ENCODE measurements at regions not wholly inside any gene's neighbourhood (a gene's known extent, or its start where the extent isn't known, plus 50 kb on each side); places are given as distances from the start of the nearest gene placed in this dataset.
A peak's percentile ranks its signal among the peaks of the same experiment; 100 is the strongest.

DNA sequence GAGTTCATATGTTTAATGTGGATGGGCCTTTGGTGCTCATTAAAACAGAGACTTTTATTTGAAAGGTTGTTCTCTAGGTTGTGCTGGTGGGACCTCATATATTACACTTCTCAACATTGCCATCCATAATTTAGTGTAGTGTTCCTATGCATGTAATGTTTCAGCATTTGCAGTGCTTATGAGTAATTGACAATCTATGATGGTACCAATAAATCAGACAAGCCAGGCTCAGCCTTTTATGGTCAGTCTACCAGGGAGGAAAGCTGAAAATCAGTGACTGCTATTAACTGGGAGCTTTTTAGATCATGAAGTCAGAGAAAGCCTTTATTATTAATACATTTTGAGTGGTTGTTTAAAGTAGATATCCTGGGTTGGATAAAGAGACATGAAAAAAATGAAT is 120.1 kb upstream of the SLC28A3 start:
- no peaks in the 10 kb centered on the region for H3K36me3 ChIP-seq (ENCODE audit: insufficient read depth, low read length)
- Mint-ChIP-seq H3K4me3 (no peak overlapping the region), H3K4me1 (no peaks in the 10 kb centered on the region), H3K36me3 (no peaks in the 10 kb centered on the region), H3K27ac (no peak overlapping the region), H3K9me3 (peaks cover 0 to 14% (median 5%) of the 10 kb centered on the region in 5 donors), H3K27me3 (peaks cover 4 to 10% of the 10 kb centered on the region in 2 donors)
- H3K4me3 ChIP-seq (ENCODE audit: low read length) = no peak overlapping the region
- H3K9me3 ChIP-seq (ENCODE audit: low read length) = no peaks in the 10 kb centered on the region
- POLR2A ChIA-PET = no interaction called here
- H3K4me1 ChIP-seq (ENCODE audit: insufficient read depth, low read length) = no peaks in the 10 kb centered on the region
- CTCF ChIA-PET = no interaction called here
- DNase-seq = no peak
- no peaks in the 10 kb centered on the region for H3K27me3 ChIP-seq (ENCODE audit: insufficient read depth, low read length, poor library complexity, severe bottlenecking)
- H3K27ac ChIP-seq (ENCODE audit: low read depth, low read length) = no peak overlapping the region

DNA sequence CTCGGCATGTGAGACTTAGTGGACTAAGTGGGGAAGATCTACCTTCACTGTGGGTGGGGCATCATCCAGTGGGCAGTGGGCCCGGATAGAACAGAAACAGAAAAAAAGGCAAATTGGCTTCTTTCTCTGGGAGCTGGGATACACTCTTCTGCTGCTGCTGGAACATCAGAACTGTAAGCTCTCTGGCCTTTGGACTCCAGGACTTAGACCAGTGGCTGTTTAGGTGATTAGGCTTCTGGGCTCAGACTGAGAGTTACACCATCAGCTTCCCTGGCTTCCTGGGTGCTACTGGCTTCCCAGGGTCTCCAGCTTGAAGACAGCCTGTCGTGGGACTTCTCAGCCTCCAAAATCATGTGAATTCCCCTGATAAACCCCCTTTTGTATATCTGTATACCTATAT is 122.7 kb upstream of the SLC28A3 start:
- no peaks in the 10 kb centered on the region for H3K9me3 ChIP-seq (ENCODE audit: low read length)
- no peak overlapping the region for H3K4me3 ChIP-seq (ENCODE audit: low read length)
- peaks cover 4 to 10% of the 10 kb centered on the region in 2 donors for H3K27me3 Mint-ChIP-seq
- H3K4me1 Mint-ChIP-seq = no peaks in the 10 kb centered on the region
- no peaks in the 10 kb centered on the region for H3K4me1 ChIP-seq (ENCODE audit: insufficient read depth, low read length)
- no peaks in the 10 kb centered on the region for H3K27me3 ChIP-seq (ENCODE audit: insufficient read depth, low read length, poor library complexity, severe bottlenecking)
- H3K27ac Mint-ChIP-seq = no peak overlapping the region
- no peak overlapping the region for H3K27ac ChIP-seq (ENCODE audit: low read depth, low read length)
- peaks cover 0 to 7% (median 2%) of the 10 kb centered on the region in 5 donors for H3K9me3 Mint-ChIP-seq
- CTCF ChIA-PET = no interaction called here
- POLR2A ChIA-PET = no interaction called here
- H3K4me3 Mint-ChIP-seq = no peak overlapping the region
- no peaks in the 10 kb centered on the region for H3K36me3 ChIP-seq (ENCODE audit: insufficient read depth, low read length)
- no peak for DNase-seq
- H3K36me3 Mint-ChIP-seq = no peaks in the 10 kb centered on the region

DNA sequence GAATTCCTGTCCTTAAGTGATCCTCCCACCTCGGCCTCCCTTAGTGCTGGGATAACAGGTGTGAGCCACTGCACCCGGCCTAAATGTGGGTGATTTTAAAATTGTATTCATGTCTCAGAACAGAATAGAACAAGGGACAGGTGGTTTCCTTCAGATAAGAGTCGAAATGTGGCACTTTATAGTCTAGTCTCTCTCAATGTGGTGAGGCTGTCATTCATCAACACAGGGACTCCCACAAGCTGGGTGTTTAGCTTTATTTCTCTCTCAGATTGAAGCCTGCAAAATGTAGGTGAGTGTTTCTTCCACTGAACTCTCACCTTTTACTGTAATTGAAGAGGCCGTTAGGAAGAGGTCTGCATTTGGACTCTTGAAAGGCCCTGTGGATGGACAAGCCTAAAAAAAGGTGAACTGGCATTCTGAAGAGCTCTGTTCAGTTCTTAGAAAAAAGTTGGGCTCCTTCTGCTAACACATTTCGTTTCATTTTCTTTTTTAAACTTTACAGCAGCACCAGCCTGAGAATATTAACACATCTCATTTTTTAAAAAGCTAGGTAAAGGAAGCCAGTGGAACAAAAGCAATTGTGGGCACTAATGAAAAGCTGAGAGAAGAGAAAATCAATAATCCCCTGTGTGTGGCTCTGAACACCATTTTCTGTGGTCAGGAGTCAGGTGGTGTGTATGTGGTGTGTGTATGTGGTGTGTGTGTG is 126.2 kb upstream of the SLC28A3 start:
- ChIA-PET CTCF (no interaction called here), POLR2A (no interaction called here)
- H3K4me3 Mint-ChIP-seq = no peak overlapping the region
- no peak for DNase-seq
- Histone ChIP-seq H3K27me3 (ENCODE audit: insufficient read depth, low read length, poor library complexity, severe bottlenecking) (no peaks in the 10 kb centered on the region), H3K36me3 (ENCODE audit: insufficient read depth, low read length) (no peaks in the 10 kb centered on the region), H3K4me3 (ENCODE audit: low read length) (no peak overlapping the region), H3K9me3 (ENCODE audit: low read length) (no peaks in the 10 kb centered on the region), H3K4me1 (ENCODE audit: insufficient read depth, low read length) (no peaks in the 10 kb centered on the region), H3K27ac (ENCODE audit: low read depth, low read length) (no peak overlapping the region)
- H3K36me3 Mint-ChIP-seq = no peaks in the 10 kb centered on the region
- no peak overlapping the region for H3K27ac Mint-ChIP-seq
- peaks cover 3 to 7% of the 10 kb centered on the region in 2 donors for H3K27me3 Mint-ChIP-seq
- H3K9me3 Mint-ChIP-seq = peaks cover 0 to 2% (median 0%) of the 10 kb centered on the region in 5 donors
- H3K4me1 Mint-ChIP-seq = no peaks in the 10 kb centered on the region

DNA sequence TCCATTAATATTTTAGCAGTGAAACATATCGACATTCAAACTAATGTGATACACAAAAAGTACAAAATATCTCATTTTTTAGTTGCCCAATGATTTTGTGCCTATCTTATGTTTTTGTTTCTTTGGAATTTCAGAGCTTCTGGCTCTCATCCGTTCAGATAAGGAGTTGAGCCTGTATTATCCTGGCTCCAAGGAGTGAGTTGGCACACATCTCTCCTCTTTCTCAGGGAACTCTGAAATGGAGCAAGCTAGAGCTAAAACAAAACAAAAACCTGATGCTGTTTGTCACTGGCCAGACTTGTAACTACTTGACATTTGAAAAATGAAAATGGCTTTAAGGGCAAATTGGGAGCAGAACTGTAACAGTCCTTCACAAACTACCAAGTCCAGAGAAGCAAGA is 131.3 kb upstream of the SLC28A3 start:
- H3K27ac Mint-ChIP-seq = no peak overlapping the region
- no peak overlapping the region for H3K4me3 ChIP-seq (ENCODE audit: low read length)
- H3K27me3 Mint-ChIP-seq = peaks cover 0 to 1% of the 10 kb centered on the region in 2 donors
- CTCF ChIA-PET = no interaction called here
- H3K4me3 Mint-ChIP-seq = peak overlapping the region in 1 of 7 donors; percentile 29
- peaks cover 0 to 4% (median 0%) of the 10 kb centered on the region in 5 donors for H3K9me3 Mint-ChIP-seq
- H3K4me1 Mint-ChIP-seq = no peaks in the 10 kb centered on the region
- no peaks in the 10 kb centered on the region for H3K36me3 ChIP-seq (ENCODE audit: insufficient read depth, low read length)
- H3K27me3 ChIP-seq (ENCODE audit: insufficient read depth, low read length, poor library complexity, severe bottlenecking) = no peaks in the 10 kb centered on the region
- H3K4me1 ChIP-seq (ENCODE audit: insufficient read depth, low read length) = no peaks in the 10 kb centered on the region
- H3K9me3 ChIP-seq (ENCODE audit: low read length) = no peaks in the 10 kb centered on the region
- H3K27ac ChIP-seq (ENCODE audit: low read depth, low read length) = no peak overlapping the region
- no peaks in the 10 kb centered on the region for H3K36me3 Mint-ChIP-seq
- POLR2A ChIA-PET = no interaction called here
- no peak for DNase-seq

DNA sequence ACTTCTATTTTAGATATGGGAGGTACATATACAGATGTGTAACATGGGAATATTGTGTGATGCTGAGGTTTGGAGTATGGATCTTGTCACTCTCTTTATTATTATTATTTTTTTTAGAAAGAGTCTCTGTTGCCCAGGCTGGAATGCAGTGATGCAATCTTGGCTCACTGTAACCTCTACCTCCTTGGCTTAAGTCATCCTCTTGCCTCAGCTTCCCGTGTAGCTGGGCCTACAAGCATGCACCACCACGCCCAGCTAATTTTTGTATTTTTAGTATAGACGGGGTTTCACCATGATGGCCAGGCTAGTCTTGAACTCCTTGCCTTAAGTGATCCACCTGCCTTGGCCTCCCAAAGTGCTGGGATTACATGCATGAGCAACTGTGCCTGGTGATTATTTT is 138.4 kb upstream of the SLC28A3 start:
- no peaks in the 10 kb centered on the region for H3K36me3 ChIP-seq (ENCODE audit: insufficient read depth, low read length)
- ChIA-PET CTCF (no interaction called here), POLR2A (no interaction called here)
- no peak for DNase-seq
- no peaks in the 10 kb centered on the region for H3K27me3 ChIP-seq (ENCODE audit: insufficient read depth, low read length, poor library complexity, severe bottlenecking)
- H3K9me3 Mint-ChIP-seq = peaks cover 0 to 2% (median 0%) of the 10 kb centered on the region in 5 donors
- peaks cover 0 to 2% of the 10 kb centered on the region in 2 donors for H3K27me3 Mint-ChIP-seq
- no peaks in the 10 kb centered on the region for H3K9me3 ChIP-seq (ENCODE audit: low read length)
- H3K27ac Mint-ChIP-seq = no peak overlapping the region
- no peaks in the 10 kb centered on the region for H3K4me1 Mint-ChIP-seq
- no peak overlapping the region for H3K27ac ChIP-seq (ENCODE audit: low read depth, low read length)
- H3K4me3 Mint-ChIP-seq = no peak overlapping the region
- H3K4me3 ChIP-seq (ENCODE audit: low read length) = no peak overlapping the region
- H3K4me1 ChIP-seq (ENCODE audit: insufficient read depth, low read length) = no peaks in the 10 kb centered on the region
- no peaks in the 10 kb centered on the region for H3K36me3 Mint-ChIP-seq

DNA sequence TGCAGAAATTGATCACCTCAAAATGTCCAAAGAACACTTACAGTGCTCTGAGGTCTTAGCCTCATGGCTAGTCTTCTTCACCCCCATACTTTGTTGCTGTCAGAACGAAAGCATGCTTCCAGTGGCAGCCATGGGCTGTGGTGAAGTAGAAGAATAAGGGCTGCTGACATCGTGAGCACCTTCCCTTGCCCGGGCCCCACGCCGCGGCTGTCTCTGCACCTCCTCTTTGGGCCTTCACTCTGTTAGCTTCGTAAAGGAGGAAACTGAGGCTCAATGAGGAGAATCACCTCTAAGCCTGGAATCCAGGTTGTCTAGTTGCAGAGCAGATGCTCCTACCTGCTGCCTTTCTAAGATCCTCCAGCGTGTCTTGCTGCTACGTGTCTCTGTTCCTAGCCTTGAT is 139.5 kb upstream of the SLC28A3 start:
- no peak for DNase-seq

DNA sequence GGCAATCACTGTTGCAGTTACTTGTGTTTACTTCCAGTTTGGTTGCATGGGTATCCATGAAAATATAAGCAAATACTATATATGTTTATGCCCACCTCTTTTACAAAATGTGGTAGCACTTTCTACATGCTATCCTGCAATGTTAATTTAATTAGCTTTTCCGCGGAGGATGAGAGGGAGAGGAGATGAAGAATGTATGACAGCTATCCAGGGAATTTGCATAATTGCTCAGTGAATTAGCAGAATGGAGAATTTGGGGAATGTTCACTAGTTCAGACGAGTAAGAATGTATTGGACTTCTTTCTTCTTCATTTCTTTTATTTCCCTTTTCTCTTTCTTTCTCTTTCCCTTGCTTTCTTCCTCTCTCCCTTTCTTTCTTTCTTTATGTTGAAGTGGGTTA is 140.7 kb upstream of the SLC28A3 start:
- CTCF ChIA-PET = no interaction called here

More for the DNA sequence above, 139.5 kb upstream of the SLC28A3 start:
- Mint-ChIP-seq H3K27me3 (peaks cover 0 to 2% of the 10 kb centered on the region in 2 donors), H3K27ac (no peak overlapping the region), H3K4me3 (no peak overlapping the region), H3K9me3 (peaks cover 0 to 2% (median 0%) of the 10 kb centered on the region in 5 donors), H3K36me3 (no peaks in the 10 kb centered on the region), H3K4me1 (no peaks in the 10 kb centered on the region)
- no peaks in the 10 kb centered on the region for H3K4me1 ChIP-seq (ENCODE audit: insufficient read depth, low read length)
- CTCF ChIA-PET = no interaction called here
- POLR2A ChIA-PET = no interaction called here
- no peak overlapping the region for H3K27ac ChIP-seq (ENCODE audit: low read depth, low read length)
- H3K4me3 ChIP-seq (ENCODE audit: low read length) = no peak overlapping the region
- H3K9me3 ChIP-seq (ENCODE audit: low read length) = no peaks in the 10 kb centered on the region
- no peaks in the 10 kb centered on the region for H3K36me3 ChIP-seq (ENCODE audit: insufficient read depth, low read length)
- H3K27me3 ChIP-seq (ENCODE audit: insufficient read depth, low read length, poor library complexity, severe bottlenecking) = no peaks in the 10 kb centered on the region

DNA sequence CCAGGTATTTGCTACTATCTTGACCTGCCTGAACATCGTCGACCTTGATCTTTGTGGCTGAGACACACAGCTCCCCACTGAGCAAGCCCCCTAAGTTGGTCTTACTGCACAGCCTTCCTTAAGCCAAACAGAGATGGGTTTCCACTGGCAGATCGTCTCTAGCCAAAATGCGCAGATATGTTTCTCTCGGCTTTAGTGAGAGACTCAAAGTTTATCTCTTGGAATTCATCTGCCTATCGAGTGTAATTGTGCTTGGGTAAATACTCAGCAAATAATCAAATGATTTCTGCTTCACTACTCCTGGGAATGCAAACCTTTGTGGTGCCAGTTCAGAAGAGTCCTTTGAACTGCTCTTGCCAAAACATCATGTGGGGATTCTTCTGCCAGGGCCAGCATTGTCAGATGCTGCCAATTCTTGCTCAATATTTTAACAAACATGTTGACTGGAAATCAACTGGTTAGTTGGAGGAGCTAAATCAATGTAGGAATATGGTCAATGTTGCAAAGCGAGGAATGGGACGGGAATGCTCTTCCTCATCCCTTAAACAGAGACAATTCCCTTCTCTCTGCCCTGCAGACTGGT is 141.2 kb upstream of the SLC28A3 start:
- Mint-ChIP-seq H3K36me3 (no peaks in the 10 kb centered on the region), H3K4me3 (no peak overlapping the region), H3K27me3 (peaks cover 2 to 5% of the 10 kb centered on the region in 2 donors), H3K9me3 (peaks cover 0 to 5% (median 0%) of the 10 kb centered on the region in 5 donors), H3K27ac (no peak overlapping the region), H3K4me1 (no peaks in the 10 kb centered on the region)
- Histone ChIP-seq H3K4me3 (ENCODE audit: low read length) (no peak overlapping the region), H3K27me3 (ENCODE audit: insufficient read depth, low read length, poor library complexity, severe bottlenecking) (no peaks in the 10 kb centered on the region), H3K4me1 (ENCODE audit: insufficient read depth, low read length) (no peaks in the 10 kb centered on the region), H3K27ac (ENCODE audit: low read depth, low read length) (no peak overlapping the region), H3K9me3 (ENCODE audit: low read length) (no peaks in the 10 kb centered on the region), H3K36me3 (ENCODE audit: insufficient read depth, low read length) (no peaks in the 10 kb centered on the region)
- CTCF ChIA-PET = no interaction called here
- POLR2A ChIA-PET = no interaction called here
- no peak for DNase-seq

More for the DNA sequence above, 140.7 kb upstream of the SLC28A3 start:
- H3K4me3 Mint-ChIP-seq = no peak overlapping the region
- no peak overlapping the region for H3K27ac Mint-ChIP-seq
- H3K36me3 Mint-ChIP-seq = no peaks in the 10 kb centered on the region
- Histone ChIP-seq H3K27me3 (ENCODE audit: insufficient read depth, low read length, poor library complexity, severe bottlenecking) (no peaks in the 10 kb centered on the region), H3K36me3 (ENCODE audit: insufficient read depth, low read length) (no peaks in the 10 kb centered on the region), H3K4me3 (ENCODE audit: low read length) (no peak overlapping the region), H3K27ac (ENCODE audit: low read depth, low read length) (no peak overlapping the region), H3K9me3 (ENCODE audit: low read length) (no peaks in the 10 kb centered on the region), H3K4me1 (ENCODE audit: insufficient read depth, low read length) (no peaks in the 10 kb centered on the region)
- POLR2A ChIA-PET = no interaction called here
- H3K4me1 Mint-ChIP-seq = no peaks in the 10 kb centered on the region
- H3K9me3 Mint-ChIP-seq = peaks cover 0 to 5% (median 0%) of the 10 kb centered on the region in 5 donors
- H3K27me3 Mint-ChIP-seq = peaks cover 2 to 5% of the 10 kb centered on the region in 2 donors
- no peak for DNase-seq

Measured in CD8-positive, alpha-beta memory T cell (primary cell).